Peyer's patch (tissue), 4 donors: ENCODE measurements at regions not wholly inside any gene's neighbourhood (a gene's known extent, or its start where the extent isn't known, plus 50 kb on each side); places are given as distances from the start of the nearest gene placed in this dataset.

Source experiments
- CTCF ChIP-seq, 6 experiments: fragments of 450-650 bp in 4 of 6; fragments of 200-600 bp in 2 of 6; sonication (generic) in 1 of 6; IDR thresholded peaks; one replicate each; pipeline ENCODE4 v1.5.1; 2017 to 2019; ENCODE audit warnings: antibody characterized with exemption in 6 of 6, mild to moderate bottlenecking in 3 of 6, moderate library complexity in 1 of 6
- POLR2A ChIP-seq, 2 donors: fragments of 450-650 bp; IDR thresholded peaks; one replicate each; pipeline ENCODE4 v1.5.1; 2017; ENCODE audit warnings: antibody characterized with exemption in 2 of 2, mild to moderate bottlenecking in 2 of 2, moderate library complexity in 2 of 2

- no peak for TF ChIP-seq CTCF (IDR thresholded peaks at IDR 0.05)
- TF ChIP-seq POLR2A (IDR thresholded peaks at IDR 0.05) = no peak
These were observed 91.4 kb upstream of the ACO1 start for GRCh38 chr9:32293091-32293490.
